22Rv1 (cell line): ENCODE measurements at regions not wholly inside any gene's neighbourhood (a gene's known extent, or its start where the extent isn't known, plus 50 kb on each side); places are given as distances from the start of the nearest gene placed in this dataset.

ENCODE experiments used
- CTCF ChIP-seq: fragments of 450-650 bp; IDR thresholded peaks from 2 replicates; pipeline ENCODE4 v1.5.1; 2017; ENCODE audit warnings: mild to moderate bottlenecking
- ZFX ChIP-seq: fragments of 450-650 bp; IDR thresholded peaks from 2 replicates; pipeline ENCODE4 v1.6.1; 2017; ENCODE audit warnings: antibody characterized with exemption, borderline replicate concordance

- TF ChIP-seq CTCF (no peak), ZFX (no peak)
Measured at GRCh38 chr21:28078126-28078525, 914.6 kb downstream of the LTN1 start.
